ENCODE measurements at regions not wholly inside any gene's neighbourhood (a gene's known extent, or its start where the extent isn't known, plus 50 kb on each side); places are given as distances from the start of the nearest gene placed in this dataset.

GRCh38 chr16:54402873-54403272 is 116.3 kb upstream of the IRX3 start:
- TF ChIP-seq EP300 (IDR thresholded peaks at IDR 0.05) (no peak), CTCF (IDR thresholded peaks at IDR 0.05) (no peak)
- Histone ChIP-seq H3K9me3 (no peaks in the 10 kb centered on the region), H3K27ac (no peak overlapping the region), H3K4me3 (no peak overlapping the region), H3K36me3 (no peaks in the 10 kb centered on the region), H3K4me1 (peaks cover 6% of the 10 kb centered on the region), H3K27me3 (no peaks in the 10 kb centered on the region)
- 85% methylated on average over 3 of the region's 5 CpGs for WGBS
- DNase-seq (ENCODE audit: low spot score in 2 of 2): no peak

- Histone ChIP-seq H3K9me3 (no peaks in the 10 kb centered on the region), H3K27me3 (no peaks in the 10 kb centered on the region), H3K36me3 (no peaks in the 10 kb centered on the region), H3K27ac (no peak overlapping the region), H3K4me3 (no peak overlapping the region), H3K4me1 (no peaks in the 10 kb centered on the region)
- TF ChIP-seq EP300 (IDR thresholded peaks at IDR 0.05) (no peak), POLR2AphosphoS5 (IDR thresholded peaks at IDR 0.05) (no peak), POLR2A (IDR thresholded peaks at IDR 0.05) (no peak), CTCF (IDR thresholded peaks at IDR 0.05) (no peak)
- 75% methylated on average over 2 of the region's 4 CpGs for WGBS
- no peak for DNase-seq (ENCODE audit: low spot score in 2 of 2)
Observed at GRCh38 chr16:54402270-54402669, 115.7 kb upstream of the IRX3 start.

- Histone ChIP-seq H3K27me3 (no peaks in the 10 kb centered on the region), H3K36me3 (no peaks in the 10 kb centered on the region), H3K4me3 (no peak overlapping the region), H3K4me1 (no peaks in the 10 kb centered on the region), H3K9me3 (no peaks in the 10 kb centered on the region), H3K27ac (no peak overlapping the region)
- WGBS: 72% methylated on average over 5 of the region's 5 CpGs
- TF ChIP-seq CTCF (IDR thresholded peaks at IDR 0.05) (no peak), EP300 (IDR thresholded peaks at IDR 0.05) (no peak), POLR2A (IDR thresholded peaks at IDR 0.05) (no peak), POLR2AphosphoS5 (IDR thresholded peaks at IDR 0.05) (no peak)
- no peak for DNase-seq (ENCODE audit: low spot score in 2 of 2)
Observed at GRCh38 chr16:54400261-54400660, 113.7 kb upstream of the IRX3 start.

GRCh38 chr16:54398986-54399385 is 112.4 kb upstream of the IRX3 start:
- Histone ChIP-seq H3K36me3 (no peaks in the 10 kb centered on the region), H3K4me1 (no peaks in the 10 kb centered on the region), H3K4me3 (no peak overlapping the region), H3K9me3 (no peaks in the 10 kb centered on the region), H3K27ac (no peak overlapping the region), H3K27me3 (no peaks in the 10 kb centered on the region)
- TF ChIP-seq EP300 (IDR thresholded peaks at IDR 0.05) (no peak), POLR2A (IDR thresholded peaks at IDR 0.05) (no peak), POLR2AphosphoS5 (IDR thresholded peaks at IDR 0.05) (no peak), CTCF (IDR thresholded peaks at IDR 0.05) (no peak)
- 97% methylated on average over 3 of the region's 3 CpGs for WGBS
- DNase-seq (ENCODE audit: low spot score in 2 of 2): no peak

- no peak for TF ChIP-seq EP300 (IDR thresholded peaks at IDR 0.05)
- no peak for TF ChIP-seq POLR2AphosphoS5 (IDR thresholded peaks at IDR 0.05)
- TF ChIP-seq POLR2A (IDR thresholded peaks at IDR 0.05): no peak
- no peak for TF ChIP-seq CTCF (IDR thresholded peaks at IDR 0.05)
Observed at GRCh38 chr16:54397838-54398237, 111.3 kb upstream of the IRX3 start.

More at GRCh38 chr16:54397838-54398237, 111.3 kb upstream of the IRX3 start:
- no peaks in the 10 kb centered on the region for H3K36me3 ChIP-seq
- no peak overlapping the region for H3K27ac ChIP-seq
- no peaks in the 10 kb centered on the region for H3K4me1 ChIP-seq
- no peaks in the 10 kb centered on the region for H3K27me3 ChIP-seq
- no peak overlapping the region for H3K4me3 ChIP-seq
- DNase-seq (ENCODE audit: low spot score in 2 of 2): no peak
- 70% methylated on average over 3 of the region's 3 CpGs for WGBS
- no peaks in the 10 kb centered on the region for H3K9me3 ChIP-seq

Data from suprapubic skin (tissue), 4 donors.